Neural crest cell (in vitro differentiated cells): ENCODE measurements at regions not wholly inside any gene's neighbourhood (a gene's known extent, or its start where the extent isn't known, plus 50 kb on each side); places are given as distances from the start of the nearest gene placed in this dataset.
"Not testable (repeated sequence)": the region's sequence is repeated elsewhere in the genome, so short reads cannot be mapped to it uniquely, and the experiment has no call there.

ENCODE experiments used
- DNase-seq: peaks from one replicate; pipeline ENCODE4 v3.0.0; 2021; ENCODE audit warnings: low read depth, mixed read lengths, low spot score
- H3K27ac Mint-ChIP-seq: one replicate; pipeline ENCODE4 v1.8.0; 2021; ENCODE audit warnings: mild to moderate bottlenecking, mixed read lengths; ENCODE audit not compliant: unreplicated experiment
- H3K27me3 Mint-ChIP-seq: 2 replicates; pipeline ENCODE4 v1.8.0; 2021; ENCODE audit warnings: low read depth, mild to moderate bottlenecking, mixed read lengths
- H3K36me3 Mint-ChIP-seq: 2 replicates; pipeline ENCODE4 v1.8.0; 2021; ENCODE audit warnings: low read depth, mild to moderate bottlenecking, mixed read lengths
- H3K4me1 Mint-ChIP-seq: 2 replicates; pipeline ENCODE4 v1.8.0; 2021; ENCODE audit warnings: mixed read lengths
- H3K4me3 Mint-ChIP-seq: one replicate; pipeline ENCODE4 v1.8.0; 2021; ENCODE audit warnings: mild to moderate bottlenecking, mixed read lengths
- H3K9me3 Mint-ChIP-seq: 2 replicates; pipeline ENCODE4 v1.8.0; 2021; ENCODE audit warnings: mixed read lengths
- CTCF ChIP-seq: fragments of 200-600 bp; sonication (generic); conservative IDR thresholded peaks from 2 replicates; pipeline ENCODE4 v1.5.0; 2021; ENCODE audit warnings: antibody characterized with exemption, mild to moderate bottlenecking

GRCh38 chr9:85163415-85163814 lies 493.9 kb downstream of the NTRK2 start:
- Mint-ChIP-seq H3K36me3 (peaks cover 2% of the 10 kb centered on the region), H3K4me3 (no peak overlapping the region), H3K4me1 (no peaks in the 10 kb centered on the region), H3K9me3 (peaks cover 6% of the 10 kb centered on the region), H3K27ac (peak overlapping the region; percentile 27), H3K27me3 (no peaks in the 10 kb centered on the region)
- no peak for DNase-seq
- TF ChIP-seq CTCF = no peak

- H3K4me1 Mint-ChIP-seq = no peaks in the 10 kb centered on the region
- no peak for TF ChIP-seq CTCF
- no peaks in the 10 kb centered on the region for H3K27me3 Mint-ChIP-seq
- no peaks in the 10 kb centered on the region for H3K36me3 Mint-ChIP-seq
- no peak for DNase-seq
- H3K4me3 Mint-ChIP-seq = no peak overlapping the region
- no peak overlapping the region for H3K27ac Mint-ChIP-seq
- H3K9me3 Mint-ChIP-seq = peaks cover 2% of the 10 kb centered on the region
Measured at GRCh38 chr9:85162822-85163221, 493.3 kb downstream of the NTRK2 start.

- not testable (repeated sequence) for H3K4me3 Mint-ChIP-seq, H3K4me1 Mint-ChIP-seq, H3K36me3 Mint-ChIP-seq, H3K27me3 Mint-ChIP-seq, H3K27ac Mint-ChIP-seq, DNase-seq, H3K9me3 Mint-ChIP-seq
Measured at GRCh38 chr9:85160944-85161343, 491.4 kb downstream of the NTRK2 start.

- no peak for TF ChIP-seq CTCF
- H3K4me3 Mint-ChIP-seq = no peak overlapping the region
- H3K27me3 Mint-ChIP-seq = no peaks in the 10 kb centered on the region
- DNase-seq = no peak
- peaks cover 5% of the 10 kb centered on the region for H3K4me1 Mint-ChIP-seq
- no peaks in the 10 kb centered on the region for H3K36me3 Mint-ChIP-seq
- H3K27ac Mint-ChIP-seq = no peak overlapping the region
- peaks cover 1% of the 10 kb centered on the region for H3K9me3 Mint-ChIP-seq
Measured at GRCh38 chr9:85158512-85158911, 489.0 kb downstream of the NTRK2 start.

GRCh38 chr9:85157772-85158171 lies 488.2 kb downstream of the NTRK2 start:
- H3K27ac Mint-ChIP-seq = no peak overlapping the region
- TF ChIP-seq CTCF = no peak
- no peak for DNase-seq
- H3K36me3 Mint-ChIP-seq = no peaks in the 10 kb centered on the region
- H3K9me3 Mint-ChIP-seq = no peaks in the 10 kb centered on the region
- no peaks in the 10 kb centered on the region for H3K27me3 Mint-ChIP-seq
- H3K4me3 Mint-ChIP-seq = no peak overlapping the region
- H3K4me1 Mint-ChIP-seq = peaks cover 5% of the 10 kb centered on the region

- TF ChIP-seq CTCF = no peak
- no peaks in the 10 kb centered on the region for H3K27me3 Mint-ChIP-seq
- no peaks in the 10 kb centered on the region for H3K36me3 Mint-ChIP-seq
- no peaks in the 10 kb centered on the region for H3K9me3 Mint-ChIP-seq
- no peak overlapping the region for H3K27ac Mint-ChIP-seq
- peaks cover 5% of the 10 kb centered on the region for H3K4me1 Mint-ChIP-seq
- H3K4me3 Mint-ChIP-seq = no peak overlapping the region
- no peak for DNase-seq
Measured at GRCh38 chr9:85156652-85157051, 487.1 kb downstream of the NTRK2 start.
